HL-60 (cell line): ENCODE measurements at regions not wholly inside any gene's neighbourhood (a gene's known extent, or its start where the extent isn't known, plus 50 kb on each side); places are given as distances from the start of the nearest gene placed in this dataset.

Experiments used
- DNase-seq, 2 experiments: peaks; one replicate each; pipeline ENCODE4 v3.0.0-alpha.2; 2010 to 2020; ENCODE audit warnings: low read depth in 1 of 2, low spot score in 1 of 2
- H3K27ac ChIP-seq: fragments of 250-450 bp; sonication (Bioruptor Pico); replicated peaks from 2 replicates; pipeline ENCODE4 v1.5.1; 2020; ENCODE audit warnings: mild to moderate bottlenecking, moderate library complexity
- H3K27me3 ChIP-seq: fragments of 250-450 bp; sonication (Bioruptor Pico); 2 replicates; pipeline ENCODE4 v1.5.1; 2021; ENCODE audit warnings: mild to moderate bottlenecking, moderate library complexity; ENCODE audit not compliant: insufficient read depth, poor library complexity, severe bottlenecking
- H3K4me3 ChIP-seq: replicated peaks from 2 replicates; pipeline ENCODE4 v1.5.1; 2011; ENCODE audit warnings: mild to moderate bottlenecking, control low read depth, low read length; ENCODE audit not compliant: insufficient read depth
- GABPA ChIP-seq: IDR thresholded peaks from 2 replicates; pipeline ENCODE4 v1.6.1; 2012; ENCODE audit warnings: low read depth
- POLR2AphosphoS5 ChIP-seq: IDR thresholded peaks from 2 replicates; pipeline ENCODE4 v1.6.1; 2012; ENCODE audit warnings: low read depth
- SPI1 ChIP-seq: IDR thresholded peaks from 2 replicates; pipeline ENCODE4 v1.6.1; 2012; ENCODE audit warnings: low read depth, mild to moderate bottlenecking, borderline replicate concordance
- TF ChIP-seq, protein P1 (sequence below): IDR thresholded peaks from one replicate; pipeline ENCODE4 v1.5.1; 2011; ENCODE audit warnings: low read length, control low read depth, inconsistent platforms; ENCODE audit not compliant: insufficient read depth
- TF ChIP-seq, protein P2 (sequence below): IDR thresholded peaks from 2 replicates; pipeline ENCODE4 v1.6.1; 2012; ENCODE audit warnings: low read depth; ENCODE audit not compliant: insufficient replicate concordance

DNA sequence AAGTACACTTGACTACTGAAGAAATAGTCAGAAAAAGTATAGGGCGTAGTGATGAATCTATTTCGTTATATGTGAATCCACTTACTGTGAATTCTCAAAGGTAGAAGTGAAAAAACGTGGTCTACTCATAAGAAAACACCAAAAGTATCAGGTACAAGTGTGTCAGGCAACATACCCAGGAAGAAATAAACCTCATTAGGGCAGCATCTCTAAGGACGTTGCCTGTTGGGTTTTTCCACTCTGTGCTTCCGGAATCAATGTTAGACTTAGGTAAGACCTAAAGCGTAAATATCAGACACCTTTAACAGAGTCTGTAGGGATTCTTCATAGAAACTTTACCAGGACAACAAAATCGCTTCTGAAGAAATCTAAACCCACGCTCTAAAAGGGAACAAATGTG is 607.2 kb upstream of the EPHA7 start:
- no peak overlapping the region for H3K4me3 ChIP-seq
- H3K27me3 ChIP-seq = no peaks in the 10 kb centered on the region
- no peak for DNase-seq
- H3K27ac ChIP-seq = no peak overlapping the region
- TF ChIP-seq SPI1 = no peak
- TF ChIP-seq, protein P1, sequence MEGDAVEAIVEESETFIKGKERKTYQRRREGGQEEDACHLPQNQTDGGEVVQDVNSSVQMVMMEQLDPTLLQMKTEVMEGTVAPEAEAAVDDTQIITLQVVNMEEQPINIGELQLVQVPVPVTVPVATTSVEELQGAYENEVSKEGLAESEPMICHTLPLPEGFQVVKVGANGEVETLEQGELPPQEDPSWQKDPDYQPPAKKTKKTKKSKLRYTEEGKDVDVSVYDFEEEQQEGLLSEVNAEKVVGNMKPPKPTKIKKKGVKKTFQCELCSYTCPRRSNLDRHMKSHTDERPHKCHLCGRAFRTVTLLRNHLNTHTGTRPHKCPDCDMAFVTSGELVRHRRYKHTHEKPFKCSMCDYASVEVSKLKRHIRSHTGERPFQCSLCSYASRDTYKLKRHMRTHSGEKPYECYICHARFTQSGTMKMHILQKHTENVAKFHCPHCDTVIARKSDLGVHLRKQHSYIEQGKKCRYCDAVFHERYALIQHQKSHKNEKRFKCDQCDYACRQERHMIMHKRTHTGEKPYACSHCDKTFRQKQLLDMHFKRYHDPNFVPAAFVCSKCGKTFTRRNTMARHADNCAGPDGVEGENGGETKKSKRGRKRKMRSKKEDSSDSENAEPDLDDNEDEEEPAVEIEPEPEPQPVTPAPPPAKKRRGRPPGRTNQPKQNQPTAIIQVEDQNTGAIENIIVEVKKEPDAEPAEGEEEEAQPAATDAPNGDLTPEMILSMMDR = no peak

DNA sequence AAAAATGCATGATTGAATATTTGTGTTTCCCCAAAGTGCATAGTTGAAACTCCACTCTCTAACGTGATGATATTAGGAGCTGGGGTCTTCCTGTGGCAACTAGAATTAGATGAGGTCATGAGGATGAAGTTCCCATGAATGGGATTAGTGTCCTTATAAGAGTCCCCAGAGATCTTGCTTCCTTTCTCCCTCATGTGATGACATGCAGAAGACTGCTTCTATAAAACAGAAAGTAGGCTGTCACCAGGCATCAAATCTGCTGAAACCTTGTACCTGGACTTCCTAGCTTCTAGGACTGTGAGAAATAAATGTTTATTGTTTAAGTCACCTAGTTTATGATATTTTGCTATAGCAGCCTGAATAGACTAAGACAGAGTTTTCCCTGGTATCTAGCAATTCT is 586.5 kb upstream of the EPHA7 start:
- no peaks in the 10 kb centered on the region for H3K27me3 ChIP-seq
- TF ChIP-seq GABPA (no peak), SPI1 (no peak), POLR2AphosphoS5 (no peak)
- TF ChIP-seq, protein P2, sequence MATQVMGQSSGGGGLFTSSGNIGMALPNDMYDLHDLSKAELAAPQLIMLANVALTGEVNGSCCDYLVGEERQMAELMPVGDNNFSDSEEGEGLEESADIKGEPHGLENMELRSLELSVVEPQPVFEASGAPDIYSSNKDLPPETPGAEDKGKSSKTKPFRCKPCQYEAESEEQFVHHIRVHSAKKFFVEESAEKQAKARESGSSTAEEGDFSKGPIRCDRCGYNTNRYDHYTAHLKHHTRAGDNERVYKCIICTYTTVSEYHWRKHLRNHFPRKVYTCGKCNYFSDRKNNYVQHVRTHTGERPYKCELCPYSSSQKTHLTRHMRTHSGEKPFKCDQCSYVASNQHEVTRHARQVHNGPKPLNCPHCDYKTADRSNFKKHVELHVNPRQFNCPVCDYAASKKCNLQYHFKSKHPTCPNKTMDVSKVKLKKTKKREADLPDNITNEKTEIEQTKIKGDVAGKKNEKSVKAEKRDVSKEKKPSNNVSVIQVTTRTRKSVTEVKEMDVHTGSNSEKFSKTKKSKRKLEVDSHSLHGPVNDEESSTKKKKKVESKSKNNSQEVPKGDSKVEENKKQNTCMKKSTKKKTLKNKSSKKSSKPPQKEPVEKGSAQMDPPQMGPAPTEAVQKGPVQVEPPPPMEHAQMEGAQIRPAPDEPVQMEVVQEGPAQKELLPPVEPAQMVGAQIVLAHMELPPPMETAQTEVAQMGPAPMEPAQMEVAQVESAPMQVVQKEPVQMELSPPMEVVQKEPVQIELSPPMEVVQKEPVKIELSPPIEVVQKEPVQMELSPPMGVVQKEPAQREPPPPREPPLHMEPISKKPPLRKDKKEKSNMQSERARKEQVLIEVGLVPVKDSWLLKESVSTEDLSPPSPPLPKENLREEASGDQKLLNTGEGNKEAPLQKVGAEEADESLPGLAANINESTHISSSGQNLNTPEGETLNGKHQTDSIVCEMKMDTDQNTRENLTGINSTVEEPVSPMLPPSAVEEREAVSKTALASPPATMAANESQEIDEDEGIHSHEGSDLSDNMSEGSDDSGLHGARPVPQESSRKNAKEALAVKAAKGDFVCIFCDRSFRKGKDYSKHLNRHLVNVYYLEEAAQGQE = no peak
- TF ChIP-seq, protein P1 = no peak
- H3K4me3 ChIP-seq = no peak overlapping the region
- no peak overlapping the region for H3K27ac ChIP-seq
- no peak for DNase-seq

DNA sequence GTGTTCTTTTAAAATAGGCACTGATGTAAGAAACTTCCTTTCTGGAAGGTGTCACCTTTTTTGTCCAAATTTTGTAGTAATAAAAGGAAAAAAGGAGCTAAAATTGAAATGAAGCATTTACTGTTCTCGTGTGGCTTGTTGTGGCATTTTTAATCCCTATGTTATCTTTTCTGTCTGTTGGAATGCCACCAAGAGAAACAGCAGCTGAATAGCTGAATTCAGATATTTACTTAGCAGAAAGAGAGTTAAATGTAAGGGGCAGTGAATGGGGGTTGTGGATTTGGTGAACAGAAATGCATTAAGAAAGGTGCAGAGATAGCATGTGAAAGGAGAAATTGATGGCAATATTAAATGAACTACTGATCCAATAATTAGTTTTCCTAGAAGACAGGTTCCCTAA is 573.6 kb upstream of the EPHA7 start:
- DNase-seq = no peak
- Histone ChIP-seq H3K27ac (no peak overlapping the region), H3K4me3 (no peak overlapping the region), H3K27me3 (no peaks in the 10 kb centered on the region)
- no peak for TF ChIP-seq GABPA
- no peak for TF ChIP-seq SPI1
- TF ChIP-seq POLR2AphosphoS5 = no peak
- TF ChIP-seq, protein P1 = no peak
- TF ChIP-seq, protein P2 = no peak

DNA sequence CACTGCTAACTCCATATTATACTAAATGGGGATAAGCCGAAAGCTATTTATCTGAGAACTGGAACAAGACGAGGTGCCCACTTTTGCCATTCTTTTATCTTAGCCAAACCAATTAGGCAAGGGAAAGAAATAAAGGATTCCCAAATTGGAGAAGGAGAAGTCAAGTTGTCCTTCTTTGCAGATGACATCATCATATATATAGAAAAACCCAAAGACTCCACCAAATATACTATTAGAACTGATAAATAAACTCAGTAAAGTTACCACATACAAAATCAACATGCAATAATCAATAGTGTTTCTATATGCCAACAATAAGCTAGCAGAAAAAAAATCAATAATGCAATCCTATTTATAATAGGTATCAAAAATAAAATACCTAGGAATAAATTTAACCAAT is 570.3 kb upstream of the EPHA7 start:
- TF ChIP-seq SPI1 = no peak
- TF ChIP-seq GABPA = no peak
- TF ChIP-seq, protein P1 = no peak
- TF ChIP-seq, protein P2 = no peak
- TF ChIP-seq POLR2AphosphoS5 = no peak
- Histone ChIP-seq H3K27me3 (no peaks in the 10 kb centered on the region), H3K4me3 (no peak overlapping the region), H3K27ac (no peak overlapping the region)
- no peak for DNase-seq
